ENCODE measurements at regions not wholly inside any gene's neighbourhood (a gene's known extent, or its start where the extent isn't known, plus 50 kb on each side); places are given as distances from the start of the nearest gene placed in this dataset.

GRCh38 chr10:47145290-47145934 lies 154.6 kb upstream of the GDF10 start (continued):
- TF ChIP-seq ZNF404 (tag by site-specific recombination; IDR thresholded peaks at IDR 0.05), result no peak
- no peak for TF ChIP-seq ZNF223 (tag by site-specific recombination; IDR thresholded peaks at IDR 0.05)
- no peak for TF ChIP-seq ZNF449 (tag by site-specific recombination; IDR thresholded peaks at IDR 0.05)
- no peak for TF ChIP-seq ZNF18 (tag by site-specific recombination; IDR thresholded peaks at IDR 0.05)

- no peaks in the 10 kb centered on the region for H3K9me3 ChIP-seq (ENCODE audit: control insufficient read depth, insufficient read depth, low read depth, low read length)
- ChIA-PET CTCF (no interaction called here), POLR2A (no interaction called here)
- TF ChIP-seq ZBTB8A (tag by site-specific recombination; IDR thresholded peaks at IDR 0.05) (no peak), PRDM6 (tag by site-specific recombination; IDR thresholded peaks at IDR 0.05) (no peak), ZNF585B (tag by site-specific recombination; IDR thresholded peaks at IDR 0.05) (no peak), ZNF571 (tag by site-specific recombination; IDR thresholded peaks at IDR 0.05) (no peak), BCL6B (tag by site-specific recombination; IDR thresholded peaks at IDR 0.05) (no peak), ZNF26 (tag by site-specific recombination; IDR thresholded peaks at IDR 0.05) (no peak), HOXA7 (CRISPR knock-in tag; IDR thresholded peaks at IDR 0.05; ENCODE audit: borderline replicate concordance) (no peak), ZNF311 (tag by site-specific recombination; IDR thresholded peaks at IDR 0.05; ENCODE audit: borderline replicate concordance) (no peak), ZNF423 (tag by site-specific recombination; IDR thresholded peaks at IDR 0.05) (no peak), BCL11B (tag by site-specific recombination; IDR thresholded peaks at IDR 0.05; ENCODE audit: low read depth) (no peak), ZSCAN4 (tag by site-specific recombination; IDR thresholded peaks at IDR 0.05) (no peak), ZNF404 (tag by site-specific recombination; IDR thresholded peaks at IDR 0.05) (no peak), ZNF621 (tag by site-specific recombination; IDR thresholded peaks at IDR 0.05) (no peak), ZNF24 (tag by site-specific recombination; IDR thresholded peaks at IDR 0.05) (no peak), ZNF202 (tag by site-specific recombination; IDR thresholded peaks at IDR 0.05; ENCODE audit: borderline replicate concordance) (no peak), ZNF560 (tag by site-specific recombination; IDR thresholded peaks at IDR 0.05; ENCODE audit: borderline replicate concordance) (no peak), ZNF449 (tag by site-specific recombination; IDR thresholded peaks at IDR 0.05) (no peak), ZNF664 (tag by site-specific recombination; IDR thresholded peaks at IDR 0.05) (no peak), ZNF416 (tag by site-specific recombination; IDR thresholded peaks at IDR 0.05) (no peak), ZNF704 (tag by site-specific recombination; IDR thresholded peaks at IDR 0.05) (no peak)
- H3K4me1 ChIP-seq (ENCODE audit: control insufficient read depth, insufficient read depth, low read length), result no peaks in the 10 kb centered on the region
- no peak overlapping the region for H3K27ac ChIP-seq (ENCODE audit: extremely low read depth, low read depth, low read length)
- no peaks in the 10 kb centered on the region for H3K36me3 ChIP-seq (ENCODE audit: control insufficient read depth in 2 of 2, insufficient read depth in 1 of 2, low read length in 2 of 2)
- H3K4me3 ChIP-seq (ENCODE audit: low read depth, low read length), result no peak overlapping the region
Observed at GRCh38 chr10:47146572-47146971, 153.4 kb upstream of the GDF10 start.

Data from HEK293 (cell line).